Naive B cell (primary cell): ENCODE measurements at regions not wholly inside any gene's neighbourhood (a gene's known extent, or its start where the extent isn't known, plus 50 kb on each side); places are given as distances from the start of the nearest gene placed in this dataset.
"Not testable (repeated sequence)": the region's sequence is repeated elsewhere in the genome, so short reads cannot be mapped to it uniquely, and the experiment has no call there.

ENCODE experiments used
- ATAC-seq, 2 donors: fragments of 150-1000 bp; cut with Tn5 transposase; 2 replicates each; pipeline ENCODE4 v1.10.0; 2021; ENCODE audit warnings: low read depth in 2 of 2, mild to moderate bottlenecking in 2 of 2, moderate library complexity in 2 of 2
- DNase-seq: peaks from one replicate; pipeline ENCODE4 v3.0.0; 2022
- H3K27ac Mint-ChIP-seq, 6 donors: one replicate each; pipeline ENCODE4 v1.8.0; 2020 to 2022; ENCODE audit warnings: mild to moderate bottlenecking in 6 of 6, mixed read lengths in 6 of 6, moderate library complexity in 5 of 6, inconsistent platforms in 2 of 6
- H3K27me3 Mint-ChIP-seq, 3 donors: one replicate each; pipeline ENCODE4 v1.8.0; 2021 to 2022; ENCODE audit warnings: mixed read lengths in 3 of 3, mild to moderate bottlenecking in 1 of 3
- H3K36me3 Mint-ChIP-seq, 2 donors: one replicate each; pipeline ENCODE4 v1.8.0; 2020 to 2022; ENCODE audit warnings: mixed read lengths in 2 of 2, inconsistent platforms in 1 of 2, mild to moderate bottlenecking in 1 of 2
- H3K4me1 Mint-ChIP-seq, 3 donors: one replicate each; pipeline ENCODE4 v1.8.0; 2020 to 2022; ENCODE audit warnings: mixed read lengths in 3 of 3, inconsistent platforms in 1 of 3, mild to moderate bottlenecking in 1 of 3, moderate library complexity in 1 of 3
- H3K4me3 Mint-ChIP-seq, 8 donors: one replicate each; pipeline ENCODE4 v1.8.0; 2020 to 2022; ENCODE audit warnings: mild to moderate bottlenecking in 8 of 8, mixed read lengths in 8 of 8, moderate library complexity in 8 of 8, inconsistent platforms in 2 of 8
- H3K9me3 Mint-ChIP-seq, 7 donors: one replicate each; pipeline ENCODE4 v1.8.0; 2020 to 2022; ENCODE audit warnings: mixed read lengths in 7 of 7, mild to moderate bottlenecking in 5 of 7, inconsistent platforms in 2 of 7, moderate library complexity in 1 of 7

DNA sequence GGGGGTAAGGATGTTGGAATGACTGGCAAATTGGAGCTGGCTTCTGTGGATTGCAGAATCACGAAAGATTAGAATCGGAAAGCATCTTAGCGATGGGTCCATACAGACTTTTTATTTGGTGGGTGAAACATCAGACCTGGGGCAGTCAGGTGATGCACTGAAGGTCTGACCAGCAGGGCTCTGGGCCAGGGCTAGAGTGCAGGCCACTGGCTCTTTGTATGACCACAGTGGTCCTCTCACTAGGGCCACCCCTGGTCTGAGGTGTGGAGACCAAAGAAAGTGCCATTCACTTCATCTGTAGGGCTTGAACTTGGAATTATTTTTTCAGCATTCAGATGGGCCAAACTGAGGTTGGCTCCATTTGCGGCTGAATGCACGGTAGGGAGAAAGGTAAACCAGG lies 306.4 kb downstream of the RPS6KC1 start:
- Mint-ChIP-seq H3K4me1 (no peaks in the 10 kb centered on the region), H3K36me3 (no peaks in the 10 kb centered on the region), H3K9me3 (peaks cover 0 to 9% (median 4%) of the 10 kb centered on the region in 7 donors), H3K4me3 (no peak overlapping the region), H3K27ac (no peak overlapping the region), H3K27me3 (peaks cover 0 to 6% (median 0%) of the 10 kb centered on the region in 3 donors)
- ATAC-seq (no peak), DNase-seq (no peak)

DNA sequence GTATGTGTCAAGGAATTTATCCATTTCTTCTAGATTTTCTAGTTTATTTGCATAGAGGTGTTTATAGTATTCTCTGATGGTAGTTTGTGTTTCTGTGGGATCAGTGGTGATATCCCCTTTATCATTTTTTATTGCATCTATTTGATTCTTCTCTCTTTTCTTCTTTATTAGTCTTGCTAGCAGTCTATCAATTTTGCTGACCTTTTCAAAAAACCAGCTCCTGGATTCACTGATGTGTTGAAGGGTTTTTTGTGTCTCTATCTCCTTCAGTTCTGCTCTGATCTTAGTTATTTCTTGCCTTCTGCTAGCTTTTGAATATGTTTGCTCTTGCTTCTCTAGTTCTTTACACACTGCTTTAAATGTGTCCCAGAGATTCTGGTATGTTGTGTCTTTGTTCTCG lies 307.3 kb downstream of the RPS6KC1 start:
- not testable (repeated sequence) for DNase-seq, H3K36me3 Mint-ChIP-seq, ATAC-seq, H3K27ac Mint-ChIP-seq, H3K4me1 Mint-ChIP-seq, H3K4me3 Mint-ChIP-seq
- H3K9me3 Mint-ChIP-seq: peaks cover 4 to 18% (median 6%) of the 10 kb centered on the region in 7 donors
- peaks cover 3 to 14% (median 3%) of the 10 kb centered on the region in 3 donors for H3K27me3 Mint-ChIP-seq

- H3K9me3 Mint-ChIP-seq: peaks cover 4 to 27% (median 7%) of the 10 kb centered on the region in 7 donors
- ATAC-seq (no peak), DNase-seq (no peak)
- H3K27ac Mint-ChIP-seq: no peak overlapping the region
- H3K36me3 Mint-ChIP-seq: peaks cover 6 to 11% of the 10 kb centered on the region in 2 donors
- H3K4me3 Mint-ChIP-seq: no peak overlapping the region
- H3K4me1 Mint-ChIP-seq: no peaks in the 10 kb centered on the region
- H3K27me3 Mint-ChIP-seq: peaks cover 10 to 14% (median 12%) of the 10 kb centered on the region in 3 donors
Observed at GRCh38 chr1:213362598-213362997, 311.6 kb downstream of the RPS6KC1 start.

- H3K36me3 Mint-ChIP-seq: peaks cover 6 to 11% of the 10 kb centered on the region in 2 donors
- DNase-seq (no peak), ATAC-seq (no peak)
- H3K4me3 Mint-ChIP-seq: no peak overlapping the region
- no peak overlapping the region for H3K27ac Mint-ChIP-seq
- H3K9me3 Mint-ChIP-seq: peaks cover 4 to 26% (median 7%) of the 10 kb centered on the region in 7 donors
- H3K27me3 Mint-ChIP-seq: peaks cover 10 to 14% (median 12%) of the 10 kb centered on the region in 3 donors
- H3K4me1 Mint-ChIP-seq: no peaks in the 10 kb centered on the region
Observed at GRCh38 chr1:213366141-213366831, 315.2 kb downstream of the RPS6KC1 start.

- DNase-seq: no peak
- no peak overlapping the region for H3K4me3 Mint-ChIP-seq
- H3K36me3 Mint-ChIP-seq: peaks cover 0 to 5% of the 10 kb centered on the region in 2 donors
- H3K27ac Mint-ChIP-seq: no peak overlapping the region
- ATAC-seq: no peak
- peaks cover 0 to 4% (median 0%) of the 10 kb centered on the region in 7 donors for H3K9me3 Mint-ChIP-seq
- peaks cover 5 to 11% (median 9%) of the 10 kb centered on the region in 3 donors for H3K27me3 Mint-ChIP-seq
- peaks cover 0 to 4% (median 3%) of the 10 kb centered on the region in 3 donors for H3K4me1 Mint-ChIP-seq
Observed at GRCh38 chr1:213369465-213369864, 318.4 kb downstream of the RPS6KC1 start.

- Mint-ChIP-seq H3K4me1 (peaks cover 0 to 5% (median 4%) of the 10 kb centered on the region in 3 donors), H3K27ac (no peak overlapping the region), H3K36me3 (peaks cover 0 to 5% of the 10 kb centered on the region in 2 donors), H3K27me3 (peaks cover 7 to 16% (median 8%) of the 10 kb centered on the region in 3 donors), H3K9me3 (peaks cover 0 to 4% (median 0%) of the 10 kb centered on the region in 7 donors), H3K4me3 (no peak overlapping the region)
- DNase-seq (no peak), ATAC-seq (no peak)
Observed at GRCh38 chr1:213370523-213370922, 319.5 kb downstream of the RPS6KC1 start.

DNA sequence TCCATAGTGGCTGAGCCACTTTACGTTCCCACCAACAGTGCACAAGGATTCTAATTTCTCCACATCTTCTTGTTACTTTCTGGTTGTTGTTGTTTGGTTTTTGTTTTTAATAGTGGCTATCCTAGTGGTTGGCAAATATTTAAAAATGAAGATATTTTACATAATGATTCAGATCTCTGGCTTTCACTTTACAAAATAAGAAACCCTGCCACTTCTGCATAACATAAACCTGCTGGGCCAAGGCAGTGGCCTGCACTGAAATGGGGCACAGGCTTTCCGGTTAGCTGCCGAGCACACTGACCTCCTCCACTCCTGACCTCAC lies 320.4 kb downstream of the RPS6KC1 start:
- Mint-ChIP-seq H3K4me3 (no peak overlapping the region), H3K27ac (no peak overlapping the region), H3K9me3 (peaks cover 0 to 4% (median 0%) of the 10 kb centered on the region in 7 donors), H3K36me3 (peaks cover 0 to 5% of the 10 kb centered on the region in 2 donors), H3K27me3 (peaks cover 4 to 20% (median 8%) of the 10 kb centered on the region in 3 donors), H3K4me1 (peaks cover 0 to 5% (median 4%) of the 10 kb centered on the region in 3 donors)
- ATAC-seq (no peak), DNase-seq (no peak)

DNA sequence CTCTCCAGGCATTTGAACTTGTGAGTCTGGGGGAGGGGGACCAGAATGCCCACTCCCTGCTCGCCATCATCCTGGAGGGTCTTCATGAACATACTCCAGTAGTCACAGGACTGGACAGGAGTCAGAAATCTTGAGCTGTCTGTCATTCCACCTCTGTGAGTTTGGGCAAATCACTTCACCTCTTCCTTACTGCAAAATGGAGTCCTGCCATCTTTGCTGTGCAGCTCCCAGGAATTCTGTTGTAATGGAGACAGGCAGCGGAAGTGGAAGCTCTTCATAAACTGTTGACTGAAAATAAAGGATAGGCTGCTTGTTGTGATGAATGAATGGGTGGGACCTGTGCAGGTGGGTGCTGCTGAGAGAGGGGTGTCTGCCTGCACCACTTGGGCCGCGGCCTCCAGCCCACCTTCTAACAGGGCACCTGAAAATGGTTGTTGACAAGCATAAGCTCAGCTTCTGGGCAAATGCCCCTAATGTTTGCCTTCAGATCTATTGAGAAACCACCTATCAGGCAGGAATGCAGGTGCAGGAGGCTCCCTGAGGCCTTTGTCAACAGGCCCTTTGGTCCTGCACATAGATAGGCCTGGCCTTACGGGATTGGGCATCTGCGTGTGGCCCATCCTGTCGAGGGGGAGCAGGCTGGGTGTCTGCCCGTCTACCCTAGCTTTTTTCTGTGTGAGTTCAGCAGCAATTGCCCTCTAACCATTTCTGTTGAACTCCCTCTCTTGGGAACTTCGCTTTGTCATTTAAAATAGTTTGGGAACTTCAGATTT lies 321.0 kb downstream of the RPS6KC1 start:
- Mint-ChIP-seq H3K9me3 (no peaks in the 10 kb centered on the region), H3K27ac (no peak overlapping the region), H3K4me3 (no peak overlapping the region), H3K4me1 (peaks cover 0 to 5% (median 4%) of the 10 kb centered on the region in 3 donors), H3K27me3 (peaks cover 4 to 16% (median 14%) of the 10 kb centered on the region in 3 donors), H3K36me3 (peaks cover 0 to under 1% of the 10 kb centered on the region in 2 donors)
- DNase-seq (no peak), ATAC-seq (no peak)

DNA sequence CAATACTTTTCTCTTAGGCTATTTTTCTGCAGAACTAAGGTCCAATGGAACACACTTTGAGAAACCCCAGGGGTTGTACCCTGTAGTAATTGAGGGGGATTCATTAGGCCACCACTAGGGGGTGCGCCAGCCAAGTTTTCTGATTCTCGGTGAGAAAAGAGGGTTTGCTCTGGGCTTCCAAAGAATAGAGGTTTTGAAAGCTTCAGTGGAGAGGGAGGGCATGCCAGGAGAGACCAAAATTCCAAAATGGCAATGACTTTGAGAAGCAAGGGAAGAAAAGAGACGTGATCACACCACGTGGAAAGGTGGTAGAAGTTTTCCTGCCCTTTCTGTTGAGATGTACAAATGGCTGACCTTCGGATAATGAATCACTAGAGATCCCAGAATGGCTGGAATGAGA lies 323.3 kb downstream of the RPS6KC1 start:
- no peak overlapping the region for H3K4me3 Mint-ChIP-seq
- ATAC-seq: no peak
- H3K9me3 Mint-ChIP-seq: peaks cover 0 to 4% (median 0%) of the 10 kb centered on the region in 7 donors

DNA sequence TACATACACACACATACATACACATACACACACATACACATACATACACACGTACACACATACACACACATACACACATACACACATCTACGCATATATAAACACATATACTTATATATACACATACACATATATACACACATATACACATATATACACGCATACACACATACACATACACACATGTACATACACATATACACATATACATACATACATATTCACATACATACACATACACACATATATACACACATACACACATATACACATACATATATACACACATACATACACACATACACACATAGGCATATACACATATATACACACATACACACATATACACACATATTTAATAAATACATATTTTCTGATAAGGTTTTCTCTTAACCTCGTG lies 324.0 kb downstream of the RPS6KC1 start:
- peaks cover 0 to 5% (median 4%) of the 10 kb centered on the region in 3 donors for H3K4me1 Mint-ChIP-seq
- no peaks in the 10 kb centered on the region for H3K36me3 Mint-ChIP-seq
- H3K27ac Mint-ChIP-seq: peak overlapping the region in 1 of 6 donors; percentile 23
- DNase-seq: no peak
- H3K27me3 Mint-ChIP-seq: peaks cover 0 to 28% (median 14%) of the 10 kb centered on the region in 3 donors
- H3K9me3 Mint-ChIP-seq: peaks cover 0 to 8% (median 0%) of the 10 kb centered on the region in 7 donors
- no peak overlapping the region for H3K4me3 Mint-ChIP-seq
- ATAC-seq: no peak

More for the DNA sequence above, 323.3 kb downstream of the RPS6KC1 start:
- H3K27me3 Mint-ChIP-seq: peaks cover 0 to 25% (median 14%) of the 10 kb centered on the region in 3 donors
- no peak for DNase-seq
- peak overlapping the region in 1 of 6 donors; percentile 80 for H3K27ac Mint-ChIP-seq
- peaks cover 0 to 5% (median 4%) of the 10 kb centered on the region in 3 donors for H3K4me1 Mint-ChIP-seq
- H3K36me3 Mint-ChIP-seq: no peaks in the 10 kb centered on the region

- peaks cover 0 to 8% (median 0%) of the 10 kb centered on the region in 7 donors for H3K9me3 Mint-ChIP-seq
- H3K36me3 Mint-ChIP-seq: no peaks in the 10 kb centered on the region
- no peak for ATAC-seq
Observed at GRCh38 chr1:213376862-213377372, 325.9 kb downstream of the RPS6KC1 start.

DNA sequence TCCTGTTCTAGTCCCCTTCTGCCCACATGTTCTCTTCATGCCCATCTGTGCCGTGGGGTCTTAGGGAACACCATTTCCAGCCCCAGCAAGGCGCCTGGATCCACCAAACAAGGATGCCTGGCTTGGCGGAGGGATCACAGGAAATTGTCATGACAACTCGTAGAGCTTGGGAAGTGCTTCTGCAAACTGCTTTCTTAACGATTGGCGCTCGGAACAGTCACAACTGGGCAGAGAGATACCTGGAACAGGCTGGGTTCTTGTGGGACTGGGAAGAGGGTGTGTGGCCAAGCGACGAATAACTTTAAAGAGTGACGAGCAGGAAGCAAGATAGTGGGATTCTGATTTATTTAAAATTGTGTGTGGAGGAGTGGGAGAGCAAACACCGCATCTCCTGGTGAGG lies 329.8 kb downstream of the RPS6KC1 start:
- Mint-ChIP-seq H3K36me3 (no peaks in the 10 kb centered on the region), H3K27me3 (peaks cover 0 to 14% (median 6%) of the 10 kb centered on the region in 3 donors), H3K4me3 (no peak overlapping the region), H3K9me3 (peaks cover 0 to 12% (median 5%) of the 10 kb centered on the region in 7 donors), H3K4me1 (no peaks in the 10 kb centered on the region), H3K27ac (no peak overlapping the region)
- no peak for ATAC-seq
- DNase-seq: no peak

More at GRCh38 chr1:213376862-213377372, 325.9 kb downstream of the RPS6KC1 start:
- Mint-ChIP-seq H3K4me1 (peaks cover 0 to 5% (median 4%) of the 10 kb centered on the region in 3 donors), H3K4me3 (no peak overlapping the region), H3K27ac (peak overlapping the region in 1 of 6 donors; percentile 85), H3K27me3 (peaks cover 0 to 28% (median 14%) of the 10 kb centered on the region in 3 donors)
- no peak for DNase-seq

GRCh38 chr1:213381572-213382084 lies 330.6 kb downstream of the RPS6KC1 start:
- Mint-ChIP-seq H3K36me3 (no peaks in the 10 kb centered on the region), H3K27ac (no peak overlapping the region), H3K27me3 (peaks cover 0 to 13% (median 4%) of the 10 kb centered on the region in 3 donors), H3K4me1 (no peaks in the 10 kb centered on the region), H3K4me3 (no peak overlapping the region), H3K9me3 (peaks cover 0 to 13% (median 6%) of the 10 kb centered on the region in 7 donors)
- DNase-seq (no peak), ATAC-seq (no peak)
